T-helper 2 cell (primary cell): ENCODE measurements at regions not wholly inside any gene's neighbourhood (a gene's known extent, or its start where the extent isn't known, plus 50 kb on each side); places are given as distances from the start of the nearest gene placed in this dataset.

ENCODE experiments used
- DNase-seq, 5 experiments: peaks; one replicate each; pipeline versions ENCODE4 v3.0.0 to v3.0.0-alpha.2; 2012 to 2022

DNA sequence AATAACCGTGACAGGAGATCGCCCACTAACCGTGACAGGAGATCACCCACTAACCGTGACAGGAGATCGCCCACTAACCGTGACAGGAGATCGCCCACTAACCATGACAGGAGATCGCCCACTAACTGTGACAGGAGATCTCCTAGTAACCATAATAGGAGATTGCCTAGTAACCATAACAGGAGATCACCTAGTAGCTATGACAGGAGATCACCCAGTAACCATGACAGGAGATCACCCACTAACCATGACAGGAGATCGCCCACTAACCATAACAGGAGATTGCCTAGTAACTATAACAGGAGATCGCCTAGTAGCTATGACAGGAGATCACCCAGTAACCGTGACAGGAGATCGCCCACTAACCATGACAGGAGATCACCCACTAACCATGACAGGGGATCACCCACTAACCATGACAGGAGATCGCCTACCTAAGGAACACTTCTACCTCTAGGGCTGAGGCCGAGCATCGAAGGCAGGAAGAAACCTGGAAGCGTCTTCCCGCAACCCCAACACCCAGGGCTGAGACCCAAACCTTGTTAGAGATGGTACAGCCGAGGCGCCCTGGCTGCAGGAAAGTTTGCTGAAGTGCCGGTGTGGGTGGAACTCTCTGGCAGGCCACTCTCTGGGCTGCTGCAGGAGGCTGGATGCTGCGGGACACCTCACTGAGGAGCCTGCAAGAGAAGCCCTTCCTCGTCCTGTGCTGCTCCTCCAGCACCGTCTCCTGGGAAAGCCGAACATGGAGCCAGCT, 67.5 kb upstream of the THY1 start:
- no peak for DNase-seq

DNA sequence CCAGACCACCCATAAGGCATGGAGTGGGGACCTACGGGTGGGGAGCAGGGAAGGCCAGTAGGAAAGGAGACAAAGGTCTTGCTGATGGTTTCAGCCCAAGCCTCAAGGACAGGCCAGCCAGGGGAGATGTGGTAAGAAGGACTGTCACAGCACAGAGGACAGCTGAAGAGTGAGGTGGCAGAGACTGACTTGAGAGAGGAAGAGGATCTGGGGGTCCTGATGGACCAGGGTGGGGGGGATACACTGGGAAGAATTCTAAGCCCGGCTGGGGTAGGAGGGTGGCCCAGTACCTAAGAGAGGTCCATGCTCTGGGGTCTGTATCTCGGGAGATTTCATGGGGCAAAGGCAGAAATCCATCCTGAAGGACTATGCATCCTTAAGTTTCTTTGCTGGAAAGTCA, 66.1 kb upstream of the THY1 start:
- no peak for DNase-seq

DNA sequence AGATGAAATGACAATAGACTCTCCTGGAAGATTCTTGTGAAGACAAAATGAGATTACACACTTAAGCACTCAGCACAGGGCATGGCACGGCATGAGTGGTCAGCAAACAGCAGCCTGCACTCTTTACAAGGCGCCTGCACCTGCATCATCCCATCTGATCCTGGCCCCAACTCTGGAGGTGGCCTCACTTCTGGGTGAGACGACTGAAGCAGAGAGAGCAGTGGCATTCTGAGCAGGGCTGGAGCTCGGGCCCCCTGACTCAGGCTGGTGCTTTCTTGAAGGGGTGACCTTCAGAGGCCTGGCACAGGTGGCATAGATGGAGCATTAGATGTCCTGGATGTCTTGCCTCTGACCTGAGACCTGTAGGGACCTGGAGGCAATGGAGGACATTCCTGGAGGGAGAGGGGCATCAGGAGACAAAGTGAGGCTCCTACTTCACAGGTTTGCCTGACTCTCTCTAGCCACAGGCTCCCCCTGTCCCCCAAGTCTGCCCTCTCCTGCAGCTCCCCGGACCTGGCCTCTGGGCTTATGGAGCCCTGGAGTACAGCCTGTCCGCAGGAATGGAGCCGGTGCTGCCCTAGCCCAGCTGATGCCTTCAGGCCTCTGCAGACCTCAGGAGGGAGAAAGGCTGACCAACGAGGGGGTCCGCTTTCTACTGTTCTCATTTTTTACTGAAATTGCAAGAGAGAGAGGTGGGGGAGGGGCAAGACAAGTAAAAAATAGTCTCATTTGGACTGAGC, 65.5 kb upstream of the THY1 start:
- no peak for DNase-seq

DNA sequence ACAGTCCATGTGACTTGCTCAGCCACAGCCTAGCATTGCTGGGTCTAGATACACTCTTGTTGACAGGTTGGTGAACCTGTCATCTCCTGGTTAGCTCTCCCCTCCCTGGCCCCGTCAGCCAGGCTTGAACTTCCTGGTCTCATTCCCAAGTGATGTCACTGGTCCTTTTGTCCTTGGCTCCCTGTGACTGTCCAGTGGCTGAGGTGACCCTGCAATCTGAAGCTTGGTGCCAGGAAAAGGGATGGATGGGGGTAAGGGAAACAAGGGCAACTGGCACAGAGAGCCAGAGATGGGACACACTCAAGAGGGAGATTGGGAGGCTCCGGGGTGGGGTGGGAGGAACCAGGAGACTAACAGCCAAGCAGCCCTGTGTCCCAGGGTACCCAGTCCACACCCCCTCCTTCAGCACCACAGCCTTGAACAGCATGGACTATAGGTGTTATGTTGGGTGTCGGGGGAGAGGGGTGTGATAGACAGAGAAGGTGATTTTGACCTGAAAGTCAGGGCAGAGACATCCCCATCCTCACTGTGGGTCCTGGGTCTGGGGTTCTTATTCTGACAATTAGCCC, 63.8 kb upstream of the THY1 start:
- DNase-seq: no peak

DNA sequence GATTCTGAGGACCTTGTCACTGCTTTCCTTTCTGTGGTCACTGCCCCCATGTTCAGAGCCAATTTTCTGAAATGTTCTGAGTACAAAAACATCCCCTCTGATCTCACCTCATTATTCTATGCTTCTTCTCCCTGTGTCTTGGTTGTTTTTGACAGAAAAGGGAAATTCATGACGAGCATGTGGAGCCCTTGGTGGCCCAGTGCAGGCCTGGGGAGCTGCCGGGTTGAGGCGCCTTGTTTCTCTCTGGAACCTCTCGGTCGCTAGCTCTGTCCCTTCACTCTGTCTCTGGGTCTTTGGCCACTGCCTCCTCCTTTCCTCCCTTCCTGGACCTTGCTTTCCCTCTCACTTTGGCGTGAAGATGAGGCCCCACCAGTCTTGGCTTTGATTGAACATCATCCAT, 63.0 kb upstream of the THY1 start:
- no peak for DNase-seq

DNA sequence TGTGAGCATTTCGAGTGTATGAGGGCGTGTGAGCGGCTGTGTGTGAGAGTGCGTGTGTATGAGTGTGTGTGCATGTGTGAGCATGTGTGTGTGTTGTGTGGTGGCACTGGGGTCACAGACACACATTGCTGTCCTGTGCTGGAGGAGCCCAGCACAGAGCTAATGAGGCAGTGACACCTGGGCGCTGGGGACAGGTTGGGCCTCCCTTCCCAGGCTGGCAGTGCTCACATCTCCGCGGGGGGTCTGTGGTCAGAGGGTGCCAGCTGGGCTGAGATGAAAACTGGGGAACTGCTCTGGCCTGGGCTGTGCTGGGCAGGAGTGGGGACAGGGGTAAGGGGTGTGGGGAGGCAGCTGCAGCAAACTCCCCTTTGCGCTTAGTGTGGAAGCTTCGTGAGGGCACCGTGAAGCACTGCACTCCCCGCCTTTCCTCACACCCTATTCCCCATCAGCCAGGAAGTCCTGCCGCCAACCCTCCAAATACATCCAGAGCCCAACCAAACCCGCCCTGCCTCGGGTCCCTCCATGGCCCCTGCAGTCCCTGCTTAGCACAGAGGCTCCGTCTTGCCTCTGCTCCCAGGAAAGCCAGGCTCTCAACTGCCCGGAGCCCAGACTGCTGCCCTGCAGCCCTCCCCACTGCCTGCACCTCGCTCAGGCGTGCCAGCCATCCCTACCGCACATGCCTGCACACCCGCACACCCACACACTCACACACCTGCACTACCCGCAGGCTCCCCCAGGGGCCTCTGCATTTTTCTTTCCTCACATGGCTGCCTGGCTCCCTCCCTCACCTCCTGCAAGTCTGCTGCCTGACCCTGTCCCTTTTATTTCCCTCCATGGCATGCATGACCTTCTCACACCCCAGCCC, 62.0 kb upstream of the THY1 start:
- DNase-seq: no peak

DNA sequence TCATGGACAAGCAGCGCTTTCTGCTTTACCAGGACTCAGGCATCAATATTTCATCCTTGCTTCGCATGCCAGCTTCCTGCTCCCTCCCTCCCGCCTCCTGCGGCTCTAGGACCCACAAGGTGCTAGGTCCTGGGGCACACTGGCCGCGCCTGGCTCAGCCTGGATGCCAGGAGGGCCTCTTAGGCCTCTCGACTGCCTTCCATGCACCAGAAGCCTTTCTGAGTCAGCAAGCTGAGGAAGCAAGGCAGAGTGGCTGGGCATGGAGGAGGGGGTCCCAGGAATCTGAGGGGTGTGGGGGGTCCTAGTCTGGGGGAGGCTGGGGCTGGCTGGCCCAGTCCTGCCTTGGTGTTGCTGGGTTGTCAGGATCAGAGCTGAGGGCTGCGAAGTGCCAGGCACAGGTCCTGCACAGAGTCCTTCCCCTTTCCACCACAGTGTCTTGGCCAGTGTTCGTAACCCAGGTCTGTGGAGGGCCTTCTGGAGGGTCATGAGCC, 61.0 kb upstream of the THY1 start:
- DNase-seq: no peak

DNA sequence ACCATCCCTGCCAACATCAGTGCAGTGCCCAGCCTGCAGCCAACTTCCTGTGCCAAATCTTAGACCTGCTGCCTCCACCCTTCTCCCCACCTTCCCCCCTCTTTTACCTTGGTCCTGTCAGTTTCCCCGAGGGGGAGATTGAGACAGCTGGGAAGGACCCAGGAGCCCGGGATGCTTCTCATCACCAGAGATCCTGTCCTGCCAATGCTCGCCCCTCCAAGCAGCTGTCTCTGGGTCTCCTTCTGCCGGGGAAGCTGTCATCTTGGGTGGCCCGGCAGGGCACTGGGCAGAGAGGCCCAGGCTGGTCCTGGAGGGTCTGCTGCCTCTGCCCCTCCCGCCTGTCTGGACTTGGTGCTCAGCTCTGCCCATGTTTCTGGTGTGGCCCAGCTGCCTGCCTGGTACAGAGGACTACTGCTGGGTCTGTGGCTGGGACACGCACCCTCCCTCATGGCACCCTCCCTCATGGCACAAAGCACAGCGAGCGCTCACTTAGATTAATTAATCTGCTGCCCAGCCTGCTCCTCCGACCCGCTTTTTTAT, 60.4 kb upstream of the THY1 start:
- no peak for DNase-seq

DNA sequence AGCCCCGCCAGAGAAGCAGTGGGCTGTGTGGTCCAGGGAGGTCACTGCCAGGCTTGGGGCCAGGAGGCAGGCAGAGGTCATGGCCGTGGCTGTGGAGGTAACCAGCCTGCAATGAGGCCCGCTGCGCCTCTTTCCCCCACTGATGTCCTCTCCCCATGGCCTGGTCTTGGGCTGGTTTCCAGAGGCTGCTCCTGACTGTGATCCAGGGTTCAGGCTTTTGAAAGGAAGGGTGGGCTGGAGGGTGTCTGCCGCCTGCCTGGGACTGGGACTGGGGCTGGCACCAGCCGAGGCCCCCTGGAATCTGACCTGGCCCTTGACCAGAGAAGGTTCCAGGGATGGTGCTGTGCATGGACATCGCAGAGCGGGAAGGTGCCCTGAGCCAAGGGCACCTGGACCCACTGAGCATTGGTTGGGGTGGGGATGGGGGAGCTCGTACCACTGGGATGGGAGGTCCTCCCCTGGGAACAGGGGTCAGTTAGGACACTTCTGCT, 59.6 kb upstream of the THY1 start:
- no peak for DNase-seq

DNA sequence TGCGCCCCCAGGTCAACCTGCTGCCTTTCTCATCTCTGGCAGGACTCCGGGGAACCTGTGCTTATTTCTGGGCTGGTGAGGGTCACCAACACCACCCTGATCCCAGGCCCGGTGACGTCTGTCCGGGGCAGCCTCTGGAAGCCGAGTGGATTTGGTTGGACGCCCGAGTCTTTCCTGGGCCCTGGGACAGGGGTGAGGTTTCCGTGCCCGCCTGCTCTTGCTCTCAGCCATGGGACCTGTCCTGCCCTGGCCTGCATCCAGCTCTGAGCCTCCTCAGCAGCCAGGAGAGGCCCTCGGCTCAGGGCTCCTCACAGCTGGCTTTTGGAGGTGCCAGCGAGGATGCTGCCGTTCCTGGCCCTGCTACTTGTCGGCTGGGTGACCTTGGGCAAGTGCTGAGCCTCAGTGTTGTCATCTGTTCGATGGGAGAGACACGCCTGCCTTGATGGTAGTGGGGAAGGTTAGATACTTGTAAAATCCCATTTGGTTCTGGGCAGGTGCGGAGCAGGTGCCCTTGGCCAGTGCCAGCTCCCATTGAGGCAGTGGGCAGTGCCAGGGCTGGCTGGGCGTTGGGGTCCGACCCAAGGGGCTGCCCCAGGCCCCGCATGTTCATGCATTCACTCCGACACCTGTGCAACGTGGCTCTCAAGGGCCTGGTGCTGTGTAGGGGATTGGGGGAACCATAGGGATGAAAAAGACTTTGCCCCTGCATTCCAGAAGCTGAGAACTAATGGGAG, 58.9 kb upstream of the THY1 start:
- DNase-seq: no peak

DNA sequence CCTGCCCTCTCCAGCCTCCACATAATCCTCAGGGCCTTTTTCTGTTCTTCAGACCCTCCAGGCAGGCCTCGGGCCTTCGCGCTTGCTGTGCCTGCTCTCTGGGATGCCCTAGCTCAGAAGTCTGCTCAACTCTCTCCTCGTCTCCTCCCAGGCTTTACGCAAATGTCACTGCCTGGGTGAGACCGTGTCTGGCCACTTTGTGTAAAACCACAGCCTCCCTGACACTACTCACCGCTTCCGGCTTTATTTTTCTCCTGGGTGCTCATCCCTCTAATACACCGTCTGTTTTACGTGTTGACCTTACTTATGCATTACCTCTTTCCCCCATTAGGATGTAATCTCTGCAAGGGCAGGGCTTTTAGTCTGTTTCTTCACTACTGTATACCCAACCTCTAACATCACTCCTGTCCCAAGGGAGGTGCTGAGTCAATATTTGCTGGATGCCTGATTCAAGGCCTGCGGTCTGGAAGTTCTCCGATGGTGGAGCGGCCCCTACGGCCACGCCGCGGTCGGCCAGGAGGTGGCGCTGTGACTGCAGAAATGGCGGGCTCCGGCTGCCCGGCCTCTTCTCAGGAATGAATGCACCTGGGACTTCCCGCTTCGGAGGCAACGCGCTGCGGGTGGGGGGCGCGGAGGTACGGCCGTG, 58.2 kb upstream of the THY1 start:
- DNase-seq: peak in 4 of 5 experiments; percentile 36 to 55 (median 45)

DNA sequence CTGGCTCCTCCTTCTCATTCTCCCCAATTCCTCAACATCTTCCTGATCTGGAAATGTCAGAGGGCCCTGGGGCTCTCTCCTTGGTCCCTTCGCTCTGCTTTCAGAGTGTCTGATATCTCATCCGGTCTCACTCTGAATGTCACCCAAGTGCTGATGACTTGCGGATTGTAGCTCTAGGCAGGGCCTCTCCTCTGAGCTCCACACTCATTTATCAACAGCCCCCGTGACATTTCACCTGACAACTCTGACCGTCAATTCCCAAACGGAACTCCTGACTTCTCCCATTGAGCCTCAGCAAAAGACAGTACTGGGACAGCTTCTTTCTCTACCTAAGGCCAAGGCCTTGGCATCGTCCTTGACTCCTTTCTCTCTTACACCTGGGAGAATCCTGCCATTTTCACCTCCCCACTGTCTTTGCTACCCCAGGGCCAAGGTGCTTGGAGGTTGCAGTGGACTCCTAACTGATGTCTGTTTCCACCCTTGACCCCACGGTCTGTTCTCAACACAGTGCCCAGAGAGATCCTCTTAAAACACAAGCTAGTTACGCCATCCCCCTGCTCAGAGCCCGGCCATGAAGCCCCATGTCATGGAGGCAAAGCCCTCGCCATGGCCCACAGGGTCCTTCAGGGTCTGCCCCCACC, 57.5 kb upstream of the THY1 start:
- no peak for DNase-seq

DNA sequence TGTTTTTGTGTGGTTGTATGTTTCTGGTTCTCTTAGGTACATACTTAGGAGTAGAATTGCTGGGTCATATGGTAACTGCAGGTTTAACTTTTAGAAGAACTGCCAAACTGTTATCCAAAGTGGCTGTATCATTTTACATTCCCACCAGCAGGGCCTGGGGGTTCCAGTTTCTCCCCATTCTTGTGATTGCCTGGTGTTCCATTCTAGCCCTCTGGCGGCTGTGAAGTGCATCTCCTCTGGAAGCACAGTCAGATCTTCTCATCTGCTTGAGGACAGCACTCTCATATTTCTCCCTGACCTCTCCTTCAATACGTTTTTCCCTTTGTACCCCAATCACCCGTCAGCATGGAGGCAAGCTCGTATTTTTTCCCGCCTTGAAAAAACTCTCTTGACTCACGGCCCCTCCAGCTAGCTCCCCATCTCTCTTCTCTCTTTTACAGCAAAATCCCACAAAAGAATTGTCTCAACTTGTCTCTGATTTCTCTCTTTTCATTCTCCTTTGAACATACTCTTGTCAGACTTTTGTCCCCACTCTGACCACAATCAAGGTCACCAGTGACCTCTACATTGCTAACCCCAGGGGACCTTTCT, 56.8 kb upstream of the THY1 start:
- no peak for DNase-seq

DNA sequence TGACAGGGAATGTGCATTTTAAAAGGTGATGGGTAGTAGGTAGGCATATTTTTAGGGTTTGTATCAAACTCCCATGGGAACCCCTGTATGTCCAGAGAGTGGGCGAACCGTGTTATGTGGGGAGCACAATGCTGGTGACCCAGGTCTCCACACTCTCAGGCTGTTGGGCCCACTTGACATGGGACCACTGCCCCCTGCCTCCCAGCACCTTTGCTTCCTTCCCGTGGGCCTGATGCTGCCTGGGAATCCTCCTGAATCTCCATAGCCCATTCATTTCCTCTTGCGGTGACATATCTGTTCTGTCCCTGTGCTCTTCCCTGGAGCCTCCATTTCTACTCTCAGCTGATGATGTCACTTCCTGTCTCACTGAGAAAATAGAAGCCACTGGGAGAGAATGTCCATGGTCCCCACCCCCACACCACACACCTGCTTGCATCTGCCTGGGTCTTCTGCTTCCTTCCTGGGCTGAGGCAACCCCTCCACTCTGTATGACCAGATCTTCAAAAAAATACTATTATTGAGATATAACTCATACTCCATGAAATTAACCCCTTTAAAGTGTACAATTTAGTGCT, 55.8 kb upstream of the THY1 start:
- DNase-seq: no peak

DNA sequence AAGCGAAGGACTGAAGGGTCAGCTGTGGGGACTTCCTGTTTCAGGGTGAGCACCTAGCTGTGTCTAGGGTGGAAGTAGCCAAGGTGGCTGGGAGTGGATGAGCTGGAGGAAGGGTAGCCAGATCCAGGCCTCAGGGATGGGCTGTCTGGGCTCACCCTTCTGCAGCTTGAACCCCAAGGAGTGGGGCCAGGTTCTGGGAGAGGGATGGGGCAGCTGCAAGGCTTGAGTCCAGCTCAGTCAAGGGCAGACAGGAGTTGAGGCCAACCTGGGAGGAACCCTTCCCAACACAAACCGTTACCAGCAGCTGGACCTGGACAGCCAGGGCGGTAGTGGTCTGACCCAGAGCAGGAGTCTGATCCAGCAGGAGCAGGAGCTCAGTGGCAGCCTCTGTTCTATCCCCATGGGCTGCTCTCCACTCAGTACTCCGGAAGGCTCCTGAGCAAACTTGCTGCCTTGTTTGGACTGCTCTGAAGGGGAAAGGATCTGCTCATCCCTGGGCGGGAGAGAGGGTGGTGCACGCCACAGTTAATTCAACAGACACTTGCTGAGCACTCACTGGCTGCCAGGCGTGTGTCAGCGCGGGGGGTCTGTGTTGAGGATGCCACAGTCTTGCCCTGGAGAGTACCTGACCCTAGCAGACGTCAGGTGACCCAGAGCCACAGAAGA, 53.8 kb upstream of the THY1 start:
- DNase-seq: no peak

DNA sequence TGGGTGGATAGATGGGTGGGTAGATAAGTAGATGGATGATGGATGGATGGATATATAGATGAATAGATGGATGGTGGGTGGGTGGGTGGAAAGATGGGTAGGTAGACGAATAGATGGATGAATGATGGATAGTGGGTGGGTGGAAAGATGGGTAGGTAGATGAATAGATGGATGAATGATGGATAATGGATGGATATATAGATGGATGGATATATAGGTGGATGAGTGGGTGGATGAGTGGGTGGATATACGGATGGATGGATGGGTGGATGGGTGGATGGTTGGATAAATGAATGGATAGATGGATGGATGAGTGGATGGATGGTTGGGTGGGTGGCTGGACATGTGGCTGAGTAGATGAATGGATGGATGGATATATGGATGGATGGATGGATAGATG, 53.1 kb upstream of the THY1 start:
- DNase-seq: no peak

DNA sequence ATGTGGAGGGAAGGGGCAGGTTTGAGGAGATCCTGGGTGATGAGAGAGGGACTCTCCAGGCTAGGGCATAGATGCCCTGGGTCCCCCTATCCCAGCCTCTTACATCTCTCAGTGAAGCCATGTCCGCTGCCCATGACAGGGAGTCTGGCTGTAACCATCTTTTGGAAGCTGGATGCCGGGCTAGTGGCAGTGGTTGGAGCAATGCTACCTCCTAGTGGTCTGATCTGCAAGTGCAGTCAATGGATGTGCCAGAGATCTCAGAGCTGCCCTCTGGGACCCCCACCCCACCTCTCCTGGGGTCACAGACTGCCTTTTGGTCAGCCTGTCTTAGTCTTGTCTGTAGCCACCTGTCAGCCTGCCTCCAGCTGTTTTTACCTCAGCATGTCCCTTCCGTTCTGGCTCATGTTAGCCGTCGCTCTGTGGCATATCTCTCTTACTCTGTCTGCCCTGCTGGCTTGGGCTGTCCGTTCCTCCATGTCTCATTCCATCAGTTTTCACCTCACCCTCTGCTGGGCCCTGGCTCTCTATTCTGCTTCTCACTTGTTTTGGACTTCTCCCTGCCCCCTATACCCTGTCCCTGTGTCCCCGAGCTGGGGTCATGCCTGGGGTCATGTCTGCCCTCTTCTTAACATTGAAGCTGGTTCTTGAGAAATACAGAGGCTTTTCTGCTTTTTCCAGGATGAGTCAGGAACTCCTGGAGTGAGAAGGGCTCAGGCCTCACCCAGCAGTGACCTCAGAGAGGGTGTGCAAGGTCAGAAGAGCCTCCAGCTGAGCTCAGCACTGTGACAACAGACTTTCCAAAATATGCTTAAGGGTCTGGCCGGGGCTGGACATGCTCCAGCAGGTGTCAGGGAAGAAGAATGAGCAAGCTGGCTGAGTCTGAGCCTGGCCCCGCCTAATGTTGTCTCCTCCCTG, 52.0 kb upstream of the THY1 start:
- peak in 4 of 5 experiments; percentile 11 to 49 (median 28) for DNase-seq
